ENCODE measurements at regions not wholly inside any gene's neighbourhood (a gene's known extent, or its start where the extent isn't known, plus 50 kb on each side); places are given as distances from the start of the nearest gene placed in this dataset.

DNA sequence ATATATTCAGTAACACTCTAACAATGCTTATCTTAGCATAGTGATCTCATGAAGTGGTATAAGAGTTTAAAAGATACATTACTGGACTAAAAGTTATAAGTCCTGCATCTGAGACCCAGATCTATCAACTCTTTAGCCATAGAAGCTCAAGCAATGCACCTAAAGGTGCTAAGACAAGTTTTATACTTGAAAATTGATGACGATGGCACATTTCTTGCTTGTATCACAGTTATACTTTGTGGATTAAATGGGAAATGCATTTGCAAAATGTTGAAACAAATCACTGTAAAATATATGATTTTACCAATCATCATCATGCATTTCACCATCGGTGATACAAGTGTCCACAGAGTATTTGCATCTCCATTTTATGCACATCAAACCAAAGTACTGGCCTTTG lies 525.3 kb upstream of the ZNF385D start:
- TF ChIP-seq, protein P1, sequence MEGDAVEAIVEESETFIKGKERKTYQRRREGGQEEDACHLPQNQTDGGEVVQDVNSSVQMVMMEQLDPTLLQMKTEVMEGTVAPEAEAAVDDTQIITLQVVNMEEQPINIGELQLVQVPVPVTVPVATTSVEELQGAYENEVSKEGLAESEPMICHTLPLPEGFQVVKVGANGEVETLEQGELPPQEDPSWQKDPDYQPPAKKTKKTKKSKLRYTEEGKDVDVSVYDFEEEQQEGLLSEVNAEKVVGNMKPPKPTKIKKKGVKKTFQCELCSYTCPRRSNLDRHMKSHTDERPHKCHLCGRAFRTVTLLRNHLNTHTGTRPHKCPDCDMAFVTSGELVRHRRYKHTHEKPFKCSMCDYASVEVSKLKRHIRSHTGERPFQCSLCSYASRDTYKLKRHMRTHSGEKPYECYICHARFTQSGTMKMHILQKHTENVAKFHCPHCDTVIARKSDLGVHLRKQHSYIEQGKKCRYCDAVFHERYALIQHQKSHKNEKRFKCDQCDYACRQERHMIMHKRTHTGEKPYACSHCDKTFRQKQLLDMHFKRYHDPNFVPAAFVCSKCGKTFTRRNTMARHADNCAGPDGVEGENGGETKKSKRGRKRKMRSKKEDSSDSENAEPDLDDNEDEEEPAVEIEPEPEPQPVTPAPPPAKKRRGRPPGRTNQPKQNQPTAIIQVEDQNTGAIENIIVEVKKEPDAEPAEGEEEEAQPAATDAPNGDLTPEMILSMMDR (conservative IDR thresholded peaks at IDR 0.05; ENCODE audit: low read depth, low read length) = no peak
- TF ChIP-seq EZH2 (IDR thresholded peaks at IDR 0.05; ENCODE audit: low read length, unreplicated experiment) = no peak
